Endodermal cell (in vitro differentiated cells): ENCODE measurements at regions not wholly inside any gene's neighbourhood (a gene's known extent, or its start where the extent isn't known, plus 50 kb on each side); places are given as distances from the start of the nearest gene placed in this dataset.

Source experiments
- DNase-seq: peaks from one replicate; pipeline ENCODE4 v3.0.0-alpha.2; 2017
- H3K27ac ChIP-seq: 2 replicates; pipeline ENCODE4 v1.5.1; 2013; ENCODE audit warnings: mild to moderate bottlenecking, low read depth, low read length, moderate library complexity
- H3K27me3 ChIP-seq: 2 replicates; pipeline ENCODE4 v1.6.1; 2013; ENCODE audit warnings: mild to moderate bottlenecking, low read length, moderate library complexity; ENCODE audit not compliant: insufficient read depth, control insufficient read depth, poor library complexity, severe bottlenecking
- H3K36me3 ChIP-seq: 2 replicates; pipeline ENCODE4 v1.7.0; 2013; ENCODE audit warnings: mild to moderate bottlenecking, low read length, moderate library complexity; ENCODE audit not compliant: control insufficient read depth, insufficient read depth
- H3K4me1 ChIP-seq: one replicate; pipeline ENCODE4 v1.7.0; 2013; ENCODE audit warnings: low read length; ENCODE audit not compliant: control insufficient read depth, insufficient read depth
- H3K4me3 ChIP-seq: 2 replicates; pipeline ENCODE4 v1.5.1; 2013; ENCODE audit warnings: mild to moderate bottlenecking, low read length, moderate library complexity
- H3K9ac ChIP-seq: 2 replicates; pipeline ENCODE4 v1.6.1; 2013; ENCODE audit warnings: mild to moderate bottlenecking, low read length, moderate library complexity; ENCODE audit not compliant: poor library complexity, severe bottlenecking; ENCODE audit errors: extremely low read depth
- H3K9me3 ChIP-seq: 2 replicates; pipeline ENCODE4 v1.6.1; 2013; ENCODE audit warnings: mild to moderate bottlenecking, low read length, moderate library complexity; ENCODE audit not compliant: control insufficient read depth
- H3K27ac Mint-ChIP-seq: 2 replicates; pipeline ENCODE4 v1.8.0; 2020; ENCODE audit warnings: mixed read lengths
- H3K27me3 Mint-ChIP-seq: 2 replicates; pipeline ENCODE4 v1.8.0; 2021; ENCODE audit warnings: mild to moderate bottlenecking, mixed read lengths; ENCODE audit not compliant: insufficient read depth
- H3K36me3 Mint-ChIP-seq: 2 replicates; pipeline ENCODE4 v1.8.0; 2020; ENCODE audit warnings: low read depth, mixed read lengths
- H3K4me1 Mint-ChIP-seq: 2 replicates; pipeline ENCODE4 v1.8.0; 2020; ENCODE audit warnings: mixed read lengths
- H3K4me3 Mint-ChIP-seq: 2 replicates; pipeline ENCODE4 v1.8.0; 2020; ENCODE audit warnings: mild to moderate bottlenecking, moderate library complexity, mixed read lengths
- H3K9me3 Mint-ChIP-seq: 2 replicates; pipeline ENCODE4 v1.8.0; 2020; ENCODE audit warnings: mild to moderate bottlenecking, mixed read lengths
- WGBS, 2 experiments: methylation state at CpG; one replicate each; pipeline versions ENCODE4 v1.1.5 to v1.1.7; 2013; ENCODE audit warnings: missing lambda C conversion rate in 2 of 2, mixed read lengths in 1 of 2; ENCODE audit not compliant: insufficient coverage in 1 of 2, insufficient read length in 1 of 2; 5-methylcytosine and 5-hydroxymethylcytosine counted together
- TF ChIP-seq, protein P1 (sequence below): fragments of 200-600 bp; sonication (generic); conservative IDR thresholded peaks from 2 replicates; pipeline ENCODE4 v1.5.0; 2021; ENCODE audit warnings: antibody characterized with exemption, mild to moderate bottlenecking

DNA sequence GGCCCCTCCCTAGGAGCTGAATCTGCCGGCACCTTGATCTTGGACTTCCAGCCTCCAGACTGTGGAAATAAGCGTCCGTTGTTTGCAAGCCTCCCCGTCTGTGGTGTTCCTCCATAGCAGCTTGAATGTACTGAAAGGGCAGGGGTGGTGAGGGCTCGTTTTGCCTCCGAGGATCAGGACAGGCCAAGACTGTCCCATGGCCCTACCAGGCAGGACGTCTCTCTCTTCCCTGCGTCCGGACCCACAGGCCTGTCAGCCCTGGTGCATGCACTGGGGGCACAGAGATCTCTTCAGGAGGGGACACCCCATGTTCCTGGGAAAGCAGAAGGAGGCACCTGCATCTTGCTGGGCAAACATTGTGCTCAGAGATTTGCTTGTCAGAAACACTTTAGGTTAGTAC is 156.3 kb upstream of the C1orf174 start:
- H3K36me3 ChIP-seq: no peaks in the 10 kb centered on the region
- Mint-ChIP-seq H3K27ac (no peak overlapping the region), H3K36me3 (no peaks in the 10 kb centered on the region), H3K9me3 (no peaks in the 10 kb centered on the region), H3K27me3 (no peaks in the 10 kb centered on the region), H3K4me1 (no peaks in the 10 kb centered on the region), H3K4me3 (no peak overlapping the region)
- DNase-seq: no peak
- H3K27ac ChIP-seq: no peak overlapping the region
- no peak overlapping the region for H3K4me3 ChIP-seq
- H3K9me3 ChIP-seq: no peaks in the 10 kb centered on the region
- no peak overlapping the region for H3K9ac ChIP-seq
- WGBS, 2 experiments: 91 to 95% methylated on average over 6 to 9 of the region's 9 CpGs
- H3K4me1 ChIP-seq: no peaks in the 10 kb centered on the region
- no peaks in the 10 kb centered on the region for H3K27me3 ChIP-seq
- TF ChIP-seq, protein P1, sequence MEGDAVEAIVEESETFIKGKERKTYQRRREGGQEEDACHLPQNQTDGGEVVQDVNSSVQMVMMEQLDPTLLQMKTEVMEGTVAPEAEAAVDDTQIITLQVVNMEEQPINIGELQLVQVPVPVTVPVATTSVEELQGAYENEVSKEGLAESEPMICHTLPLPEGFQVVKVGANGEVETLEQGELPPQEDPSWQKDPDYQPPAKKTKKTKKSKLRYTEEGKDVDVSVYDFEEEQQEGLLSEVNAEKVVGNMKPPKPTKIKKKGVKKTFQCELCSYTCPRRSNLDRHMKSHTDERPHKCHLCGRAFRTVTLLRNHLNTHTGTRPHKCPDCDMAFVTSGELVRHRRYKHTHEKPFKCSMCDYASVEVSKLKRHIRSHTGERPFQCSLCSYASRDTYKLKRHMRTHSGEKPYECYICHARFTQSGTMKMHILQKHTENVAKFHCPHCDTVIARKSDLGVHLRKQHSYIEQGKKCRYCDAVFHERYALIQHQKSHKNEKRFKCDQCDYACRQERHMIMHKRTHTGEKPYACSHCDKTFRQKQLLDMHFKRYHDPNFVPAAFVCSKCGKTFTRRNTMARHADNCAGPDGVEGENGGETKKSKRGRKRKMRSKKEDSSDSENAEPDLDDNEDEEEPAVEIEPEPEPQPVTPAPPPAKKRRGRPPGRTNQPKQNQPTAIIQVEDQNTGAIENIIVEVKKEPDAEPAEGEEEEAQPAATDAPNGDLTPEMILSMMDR: no peak

DNA sequence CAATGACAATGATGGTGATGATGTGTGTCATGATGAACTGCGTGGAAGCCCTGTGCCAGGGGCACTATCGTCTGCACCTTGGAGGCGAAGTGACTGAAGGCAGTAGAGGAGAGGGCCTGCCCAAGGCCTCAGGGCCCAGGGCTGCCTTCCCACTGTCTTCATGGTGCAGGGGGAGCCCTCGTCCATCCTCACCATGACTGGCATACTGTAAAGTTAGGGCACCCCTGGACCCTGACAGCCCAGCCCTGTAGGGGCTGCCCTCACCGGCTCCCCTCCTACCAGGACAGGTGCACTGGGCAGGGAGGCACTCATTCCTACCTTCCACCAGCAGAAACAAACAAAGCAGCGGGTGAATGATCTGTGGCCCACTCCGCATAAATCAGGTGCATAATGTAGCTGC is 156.9 kb upstream of the C1orf174 start:
- no peak overlapping the region for H3K9ac ChIP-seq
- H3K36me3 ChIP-seq: no peaks in the 10 kb centered on the region
- no peaks in the 10 kb centered on the region for H3K27me3 ChIP-seq
- H3K4me3 Mint-ChIP-seq: no peak overlapping the region
- no peak overlapping the region for H3K4me3 ChIP-seq
- no peak overlapping the region for H3K27ac ChIP-seq
- H3K9me3 Mint-ChIP-seq: no peaks in the 10 kb centered on the region
- DNase-seq: no peak
- H3K4me1 ChIP-seq: no peaks in the 10 kb centered on the region
- no peaks in the 10 kb centered on the region for H3K9me3 ChIP-seq
- TF ChIP-seq, protein P1: no peak
- 94 to 98% methylated on average over 6 to 7 of the region's 7 CpGs for WGBS, 2 experiments
- no peaks in the 10 kb centered on the region for H3K36me3 Mint-ChIP-seq
- H3K4me1 Mint-ChIP-seq: no peaks in the 10 kb centered on the region
- no peak overlapping the region for H3K27ac Mint-ChIP-seq
- H3K27me3 Mint-ChIP-seq: no peaks in the 10 kb centered on the region

DNA sequence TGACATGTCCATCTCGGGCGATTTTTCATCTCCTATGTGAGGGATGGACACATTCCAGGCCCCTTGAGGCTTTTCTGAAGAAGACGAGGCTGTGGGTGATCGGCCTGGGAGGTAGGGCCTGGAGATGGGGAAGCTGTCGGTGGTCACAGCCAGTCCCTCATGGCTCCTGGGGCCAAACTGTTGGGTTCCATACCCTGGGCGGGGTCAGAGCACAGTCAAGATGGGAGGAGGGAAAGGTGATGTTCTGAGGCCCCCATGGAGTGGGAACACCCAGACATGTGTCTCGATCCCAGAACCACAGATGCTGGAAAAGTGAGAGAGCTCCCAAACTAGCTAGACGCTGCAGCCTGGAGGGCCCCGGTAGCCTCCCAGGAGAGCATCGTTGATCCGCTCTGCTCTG is 157.5 kb upstream of the C1orf174 start:
- H3K4me3 Mint-ChIP-seq: no peak overlapping the region
- H3K4me1 ChIP-seq: no peaks in the 10 kb centered on the region
- 91 to 100% methylated on average over 3 to 11 of the region's 11 CpGs for WGBS, 2 experiments

More for the DNA sequence above, 157.5 kb upstream of the C1orf174 start:
- no peak overlapping the region for H3K4me3 ChIP-seq
- Mint-ChIP-seq H3K27me3 (no peaks in the 10 kb centered on the region), H3K27ac (no peak overlapping the region), H3K4me1 (no peaks in the 10 kb centered on the region), H3K9me3 (no peaks in the 10 kb centered on the region), H3K36me3 (no peaks in the 10 kb centered on the region)
- TF ChIP-seq, protein P1: no peak
- no peaks in the 10 kb centered on the region for H3K27me3 ChIP-seq
- no peaks in the 10 kb centered on the region for H3K9me3 ChIP-seq
- DNase-seq: no peak
- H3K9ac ChIP-seq: no peak overlapping the region
- H3K36me3 ChIP-seq: no peaks in the 10 kb centered on the region
- no peak overlapping the region for H3K27ac ChIP-seq
